CD4-positive, alpha-beta T cell treated with Interleukin-15 for 4 hours (primary cell): ENCODE measurements at regions not wholly inside any gene's neighbourhood (a gene's known extent, or its start where the extent isn't known, plus 50 kb on each side); places are given as distances from the start of the nearest gene placed in this dataset.

Experiments
- DNase-seq: peaks from one replicate; pipeline ENCODE4 v3.0.0-alpha.2; 2020; ENCODE audit warnings: low spot score

DNA sequence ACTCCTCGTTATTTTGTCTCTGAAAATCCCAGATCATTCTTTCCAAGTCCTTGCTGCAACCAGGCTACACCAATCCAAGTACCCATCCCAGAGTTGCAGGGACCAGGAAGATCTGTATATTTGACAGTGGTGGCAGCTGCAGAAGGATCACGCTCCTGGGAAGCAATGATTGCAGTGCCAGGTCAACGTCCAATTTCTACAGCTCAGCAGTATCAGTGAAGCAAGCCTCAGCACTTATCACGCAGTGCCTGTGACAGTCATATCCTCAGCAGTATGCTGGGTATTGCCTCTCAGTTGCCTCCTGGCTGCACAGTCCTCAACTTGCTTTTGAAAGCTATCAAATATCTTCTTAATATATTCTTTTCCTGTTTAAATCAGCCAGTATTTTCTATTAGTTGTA is 66.7 kb downstream of the BARHL2 start:
- DNase-seq: no peak

DNA sequence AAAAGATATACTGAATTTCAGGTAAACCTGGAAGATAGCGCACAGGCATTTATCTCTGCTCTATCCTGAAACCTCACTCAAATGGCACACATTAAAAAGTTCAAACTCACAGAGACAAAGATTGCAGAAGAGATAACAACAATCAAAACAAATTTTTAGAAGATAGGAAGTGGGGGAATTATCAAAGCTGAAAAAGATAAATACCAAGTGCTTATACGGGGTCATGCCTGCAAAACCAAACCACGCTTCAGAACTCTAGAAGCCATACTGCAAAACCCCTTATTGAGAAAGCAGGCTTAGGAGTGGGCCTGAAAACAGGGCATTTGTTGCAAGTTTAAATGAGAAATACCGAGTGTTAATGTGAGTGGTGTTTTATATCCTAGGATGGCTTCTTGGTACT is 76.8 kb downstream of the BARHL2 start:
- no peak for DNase-seq

DNA sequence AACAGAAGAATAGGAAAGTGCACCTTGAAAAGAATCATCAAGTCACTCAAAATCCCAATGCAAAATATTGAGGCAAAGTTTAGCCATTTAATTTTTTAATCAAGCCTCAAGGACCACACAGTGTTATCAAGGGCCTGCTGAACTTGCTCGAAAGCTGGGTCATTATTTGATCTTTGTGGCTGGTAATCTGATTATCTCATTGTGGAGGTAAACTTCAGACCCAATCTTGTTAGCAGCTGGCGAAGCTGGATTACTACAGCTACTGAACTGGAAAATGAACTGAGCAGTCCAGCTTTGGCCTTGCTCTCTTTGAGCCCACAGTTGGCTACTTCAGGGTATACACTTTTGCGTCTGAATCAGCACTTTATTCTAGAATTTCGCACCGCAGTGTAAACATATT is 94.4 kb downstream of the BARHL2 start:
- no peak for DNase-seq

DNA sequence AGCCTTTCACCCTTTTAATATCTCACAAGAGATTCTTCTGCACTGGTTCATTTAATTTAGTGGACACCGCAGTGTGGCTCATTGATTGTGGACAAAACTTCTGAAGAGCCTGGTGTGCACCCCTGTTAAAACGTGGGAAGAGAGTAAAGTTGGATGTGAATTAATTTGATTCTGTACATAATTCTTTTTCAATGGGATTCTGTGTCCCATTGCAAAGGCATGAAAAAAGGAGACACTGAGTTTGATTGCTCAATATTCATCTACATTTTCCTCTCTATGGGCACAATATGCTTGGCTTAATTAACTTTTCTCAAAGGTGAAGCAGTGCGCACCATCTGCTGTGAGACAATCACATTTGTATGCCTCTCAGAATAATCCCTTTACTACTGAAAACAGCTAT is 95.1 kb downstream of the BARHL2 start:
- no peak for DNase-seq

DNA sequence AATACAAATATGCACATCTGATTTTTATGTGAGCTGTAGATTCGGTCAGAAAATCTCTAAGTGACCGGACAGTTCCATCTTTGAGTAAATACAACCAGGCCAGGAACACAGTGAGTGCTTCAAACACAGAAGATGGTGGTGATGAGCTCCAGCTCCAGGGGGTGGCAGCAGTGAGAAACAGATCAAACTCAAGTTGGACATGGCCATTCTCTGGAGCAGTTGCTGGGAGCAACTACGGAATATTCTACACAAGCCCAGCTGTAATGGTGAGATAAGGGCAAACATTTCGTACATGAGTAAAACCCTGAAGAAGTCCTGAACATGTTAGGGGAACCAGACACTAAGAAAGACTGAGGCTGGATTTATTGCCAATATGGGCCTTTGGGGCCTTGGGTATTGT is 100.7 kb downstream of the BARHL2 start:
- no peak for DNase-seq

DNA sequence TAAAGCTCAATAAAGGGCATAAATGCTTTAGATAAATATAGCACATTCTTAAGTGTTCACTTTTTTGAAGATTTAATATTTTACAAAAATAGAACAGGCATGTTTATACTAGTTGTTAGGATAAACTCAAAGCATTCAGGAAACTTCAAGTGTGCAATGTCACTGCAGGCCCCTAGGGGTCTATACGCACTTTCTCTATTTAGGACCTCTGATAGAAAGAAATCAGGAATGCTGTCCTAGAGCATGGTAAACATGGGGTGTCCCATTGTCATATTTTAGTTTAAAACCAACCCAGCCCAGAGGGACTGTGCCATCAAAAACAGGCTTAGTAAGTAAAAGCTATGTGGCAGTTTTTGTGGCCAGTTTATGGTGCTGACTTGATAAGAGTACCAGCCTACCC is 102.2 kb downstream of the BARHL2 start:
- no peak for DNase-seq

DNA sequence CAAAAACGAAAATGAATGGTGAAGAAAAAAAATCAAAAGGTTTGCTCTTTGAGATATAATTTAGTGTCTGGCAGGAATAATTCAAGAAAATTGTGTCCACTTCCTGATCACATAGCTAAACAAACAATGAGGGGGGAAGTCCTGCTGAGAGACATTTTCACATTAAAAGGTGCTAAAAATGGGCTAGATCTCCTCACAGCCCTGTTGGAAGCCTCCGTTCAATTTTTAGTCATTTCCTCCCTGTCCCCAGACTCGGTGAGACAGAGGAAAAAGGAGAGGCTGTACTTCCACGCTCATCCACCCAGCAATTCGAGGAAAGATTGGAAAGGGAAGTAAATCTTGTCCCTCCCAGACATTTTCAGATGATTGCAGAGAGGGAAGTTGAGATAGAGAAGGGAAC is 103.7 kb downstream of the BARHL2 start:
- no peak for DNase-seq

DNA sequence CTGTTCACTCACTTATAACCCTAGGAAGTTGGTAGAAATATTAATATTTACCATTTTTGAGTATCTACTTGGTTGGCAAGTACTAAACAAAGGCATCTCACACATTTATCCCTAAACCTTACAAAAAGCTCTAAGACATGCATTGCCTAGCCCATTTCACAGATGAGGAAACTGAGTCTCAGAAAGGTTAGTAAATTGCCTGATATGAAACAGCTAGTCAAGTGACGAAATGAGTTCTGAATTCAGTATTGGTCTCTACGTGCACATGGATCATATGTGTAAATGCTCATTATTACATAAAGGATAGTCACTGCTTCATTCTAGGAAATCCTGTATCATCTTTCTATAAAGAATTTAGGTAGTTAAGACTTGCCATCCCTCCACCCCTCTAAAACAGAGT is 105.1 kb downstream of the BARHL2 start:
- no peak for DNase-seq

DNA sequence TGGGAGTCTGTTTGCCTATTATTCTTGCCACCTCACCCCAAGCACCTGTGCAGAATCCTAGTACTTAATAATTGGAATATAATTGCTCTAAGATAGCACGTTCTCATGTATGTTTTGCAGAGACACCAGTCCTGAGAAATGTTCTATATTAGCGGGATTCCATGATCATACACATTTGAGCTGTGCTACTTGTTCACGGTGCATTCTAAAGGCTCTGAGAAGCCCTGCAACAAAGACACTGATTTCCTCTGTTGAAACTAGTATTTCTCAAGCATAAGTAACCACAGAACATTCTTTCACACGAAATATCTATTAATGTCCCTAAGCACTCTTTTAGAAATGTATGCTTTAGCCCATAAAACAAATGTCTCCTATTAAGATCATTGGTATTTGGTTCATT is 109.4 kb downstream of the BARHL2 start:
- DNase-seq: no peak

DNA sequence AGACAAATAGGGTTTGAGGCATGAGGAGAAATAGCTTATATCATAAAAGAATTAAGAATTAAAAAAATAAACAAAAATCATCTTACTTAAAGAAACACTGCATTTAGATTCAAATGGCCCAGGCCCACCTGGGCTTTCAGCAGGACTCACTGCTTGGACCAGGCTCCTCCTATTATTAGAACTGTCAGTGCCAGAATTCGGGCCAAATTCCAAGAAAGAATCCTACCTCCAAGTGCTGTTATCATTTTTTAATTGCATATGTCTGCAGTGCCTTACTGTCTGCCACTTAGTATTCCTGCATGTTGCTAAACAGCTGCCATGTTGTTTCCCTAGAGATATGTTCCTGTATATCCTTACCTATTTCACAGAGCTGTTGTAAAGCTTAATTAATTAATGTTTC is 112.0 kb downstream of the BARHL2 start:
- DNase-seq: no peak

DNA sequence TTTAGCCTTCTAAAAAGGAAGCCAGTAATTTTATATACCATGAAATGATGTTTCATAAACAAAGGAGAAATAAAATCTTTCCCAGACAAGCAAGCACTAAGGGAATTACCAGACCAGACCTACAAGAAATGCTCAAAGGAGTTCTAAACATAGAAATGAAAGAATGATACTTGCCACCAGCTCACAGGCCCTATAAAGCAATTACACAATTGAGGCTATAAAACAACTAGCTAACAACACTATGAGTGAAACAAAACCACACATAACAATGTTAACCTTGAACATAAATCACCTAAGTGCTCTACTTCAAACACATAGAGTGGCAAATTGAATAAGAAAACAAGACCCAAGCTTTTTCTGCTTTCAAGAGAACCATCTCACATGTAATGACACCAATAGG is 123.8 kb downstream of the BARHL2 start:
- DNase-seq: no peak

DNA sequence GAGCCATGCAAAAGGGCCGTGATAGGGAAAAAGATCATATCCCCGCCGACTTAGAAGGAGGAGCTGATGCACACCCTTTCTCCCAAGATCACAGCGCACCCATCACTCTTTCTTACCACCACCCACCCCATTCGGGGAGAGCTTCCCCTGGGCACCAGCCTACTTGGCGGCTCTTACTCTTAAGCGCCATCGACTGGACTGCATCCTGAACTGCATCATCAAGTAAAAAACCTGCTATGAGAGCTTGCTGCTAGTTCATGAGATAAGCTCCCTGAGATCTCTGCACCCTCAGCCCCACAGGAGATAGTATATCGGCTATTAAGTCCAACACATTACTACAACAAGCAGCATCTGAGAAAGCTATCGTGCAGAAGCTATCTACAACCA is 125.1 kb downstream of the BARHL2 start:
- DNase-seq: no peak

DNA sequence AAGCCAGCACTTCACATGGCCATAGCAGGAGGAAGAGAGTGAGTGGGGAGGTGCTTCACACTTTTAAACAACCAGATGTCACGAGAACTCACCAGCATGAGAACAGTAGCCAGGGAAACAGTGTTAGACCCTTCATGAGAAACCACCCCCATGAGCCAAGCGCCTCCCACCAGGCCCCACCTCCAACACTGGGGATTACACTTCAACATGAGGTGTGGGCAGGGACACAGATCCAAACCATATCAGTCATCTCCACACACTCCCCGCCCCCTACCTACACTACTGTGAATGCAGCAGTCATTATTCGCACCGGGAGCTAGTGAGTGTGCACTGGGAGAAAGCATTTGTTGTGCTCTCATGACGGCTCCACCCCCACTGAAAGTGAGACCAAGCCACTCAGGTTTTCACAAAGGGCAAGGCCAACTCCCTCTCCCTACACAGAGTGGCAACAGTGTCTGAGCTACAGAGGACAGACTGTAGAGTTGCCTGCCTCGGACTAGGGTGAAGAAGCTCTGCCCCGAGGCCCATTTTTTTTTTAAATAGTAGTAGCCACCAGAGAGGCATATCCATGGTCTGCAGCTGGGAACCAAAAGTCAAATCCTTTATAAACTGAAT is 125.6 kb downstream of the BARHL2 start:
- DNase-seq: no peak

DNA sequence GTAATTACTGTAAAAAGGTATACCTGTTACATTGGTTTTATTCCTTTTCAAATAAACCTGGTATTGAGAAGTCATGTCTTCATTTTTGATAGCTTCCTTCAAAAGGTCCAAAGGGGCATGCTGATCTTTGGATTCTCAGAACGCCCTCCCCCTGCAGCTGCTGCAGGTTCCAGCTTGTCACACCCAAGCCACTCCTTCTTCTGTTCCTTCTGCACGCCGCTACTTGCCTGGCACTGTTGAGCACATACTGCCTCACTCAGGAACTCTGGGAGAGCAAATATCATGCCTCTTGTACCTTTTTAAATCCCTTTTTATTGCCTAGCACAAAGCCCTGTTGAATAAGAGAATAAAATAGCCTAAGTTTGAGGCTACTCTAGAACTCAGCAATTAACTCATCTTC is 136.9 kb downstream of the BARHL2 start:
- DNase-seq: no peak

DNA sequence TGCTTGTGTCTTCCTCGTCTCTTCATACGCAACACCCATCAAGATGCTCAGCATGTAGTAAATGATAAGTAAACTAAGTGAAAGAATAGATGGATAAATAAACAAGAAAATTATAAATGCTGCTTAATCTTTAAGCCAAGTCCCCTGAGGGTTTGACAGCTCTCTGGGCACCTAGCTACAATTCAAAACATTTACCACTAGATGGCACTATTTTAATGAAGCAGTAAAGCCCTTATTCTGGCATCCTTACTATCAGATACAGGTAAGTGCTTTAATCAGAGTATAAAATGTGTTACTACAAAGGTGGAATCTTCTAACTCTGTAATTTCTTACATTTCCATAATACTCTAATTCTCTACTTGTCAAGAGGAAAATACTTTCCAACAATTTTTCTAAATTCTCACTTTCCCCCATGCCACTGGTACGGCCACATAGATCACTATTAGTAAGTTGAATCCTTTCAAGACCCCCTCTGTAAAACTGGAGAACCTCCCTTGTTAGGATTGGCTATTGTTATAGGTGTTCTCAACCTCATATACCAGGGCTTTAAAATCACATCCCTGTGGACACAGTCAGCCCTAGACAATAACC is 137.8 kb downstream of the BARHL2 start:
- DNase-seq: peak; percentile 38

DNA sequence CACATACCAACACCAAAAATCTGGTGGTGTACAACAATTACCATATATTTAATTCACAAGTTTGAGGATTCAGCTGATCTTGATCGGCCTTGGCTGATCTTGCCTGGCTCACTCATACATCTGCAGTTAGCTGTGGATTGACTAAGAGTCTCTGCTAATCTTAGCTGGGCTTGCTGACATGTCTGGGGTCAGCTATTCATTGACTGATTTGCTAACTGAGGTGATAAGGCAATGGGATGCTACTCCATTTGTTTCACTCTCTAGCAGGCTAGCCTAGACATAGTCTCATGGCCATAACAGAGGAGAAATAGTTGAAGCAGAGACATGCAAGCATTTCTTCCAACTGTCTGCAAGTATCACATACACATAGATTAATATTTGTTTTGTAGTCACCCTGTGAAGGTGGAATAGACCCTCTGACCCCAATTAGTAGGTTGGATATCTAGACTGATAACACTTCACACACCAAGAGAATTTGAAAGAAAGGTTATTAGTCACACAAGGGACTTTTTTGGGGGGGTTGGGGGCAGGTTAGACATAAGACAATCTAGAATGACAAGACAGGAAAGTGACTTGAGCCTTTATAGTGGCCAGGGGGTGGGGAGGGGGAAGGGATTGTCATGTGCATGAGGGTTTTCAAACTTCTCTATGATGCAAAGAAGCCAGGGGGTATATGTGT is 142.3 kb downstream of the BARHL2 start:
- no peak for DNase-seq

DNA sequence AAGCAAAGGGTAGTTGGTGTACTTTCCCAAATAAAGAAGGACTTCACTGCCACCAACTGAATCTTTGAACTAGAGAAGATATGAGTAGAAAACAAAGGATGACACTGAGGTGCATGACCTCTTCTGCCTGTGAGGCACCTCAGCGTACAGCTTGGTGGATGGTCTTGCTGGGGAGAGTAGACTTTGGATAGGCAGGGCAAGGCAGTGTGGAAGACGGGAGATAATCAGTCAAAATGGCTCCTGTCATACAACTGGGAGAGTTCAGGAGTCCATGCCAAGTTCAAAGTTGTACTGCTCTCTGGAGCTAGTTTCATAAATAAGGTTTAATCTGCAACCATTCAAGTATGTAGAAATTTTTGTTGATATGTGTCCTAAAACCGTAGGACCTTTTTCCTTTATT is 143.4 kb downstream of the BARHL2 start:
- no peak for DNase-seq

DNA sequence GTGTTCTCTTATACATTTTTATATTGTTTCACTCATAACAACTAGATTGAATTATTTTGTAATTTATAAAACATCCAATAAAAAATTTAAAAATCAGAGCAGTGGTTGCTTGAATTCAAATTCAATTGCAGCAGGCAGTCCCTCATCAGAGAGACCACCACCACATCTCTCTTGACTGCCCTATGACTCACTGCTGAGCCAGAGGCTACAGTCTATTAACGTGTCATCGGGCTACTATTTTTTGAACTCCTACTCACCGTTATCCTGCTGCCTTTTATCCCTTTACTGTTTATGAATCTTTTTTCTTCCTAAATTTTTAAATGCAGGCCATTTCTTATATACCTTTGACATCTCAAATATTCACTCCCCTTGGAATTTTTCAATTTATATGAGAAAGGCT is 144.7 kb downstream of the BARHL2 start:
- no peak for DNase-seq

DNA sequence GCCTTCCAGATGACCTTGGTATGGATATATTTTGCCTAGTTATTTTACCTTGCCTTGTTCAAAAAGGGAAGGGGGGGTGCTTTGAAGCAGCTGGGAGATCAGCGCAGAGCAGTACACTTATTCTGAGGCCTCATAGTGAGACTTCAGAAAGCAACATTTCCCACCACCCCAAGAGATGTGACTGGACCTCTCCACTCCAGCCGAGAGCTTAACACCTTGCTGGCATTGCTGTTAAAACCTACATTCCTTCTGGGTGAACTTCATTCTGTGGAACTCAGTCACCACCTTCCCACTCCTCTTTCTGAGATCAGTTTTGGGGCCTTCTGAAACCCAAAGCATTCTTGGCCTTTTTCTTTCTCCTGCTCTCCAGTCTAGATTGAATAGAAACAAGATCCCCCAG is 148.7 kb downstream of the BARHL2 start:
- no peak for DNase-seq

DNA sequence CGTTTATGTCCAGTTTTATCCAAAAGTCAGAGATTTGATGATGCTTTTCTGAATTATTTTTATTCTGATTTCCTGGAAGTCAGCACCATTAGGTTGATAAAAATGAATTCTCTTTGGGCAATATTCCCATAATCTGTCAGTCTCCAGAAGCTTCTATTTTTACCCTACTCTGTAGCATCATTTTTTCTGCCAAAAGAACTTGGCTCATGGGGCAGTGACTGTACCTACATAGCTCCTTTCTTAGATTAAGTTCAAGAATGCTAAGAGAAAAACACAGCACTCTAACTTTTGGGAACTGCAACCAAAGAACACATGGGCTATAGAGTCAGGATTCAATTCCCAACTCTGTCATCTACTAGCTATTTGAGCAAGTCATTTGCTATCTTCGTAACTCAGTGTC is 152.9 kb downstream of the BARHL2 start:
- DNase-seq: no peak

DNA sequence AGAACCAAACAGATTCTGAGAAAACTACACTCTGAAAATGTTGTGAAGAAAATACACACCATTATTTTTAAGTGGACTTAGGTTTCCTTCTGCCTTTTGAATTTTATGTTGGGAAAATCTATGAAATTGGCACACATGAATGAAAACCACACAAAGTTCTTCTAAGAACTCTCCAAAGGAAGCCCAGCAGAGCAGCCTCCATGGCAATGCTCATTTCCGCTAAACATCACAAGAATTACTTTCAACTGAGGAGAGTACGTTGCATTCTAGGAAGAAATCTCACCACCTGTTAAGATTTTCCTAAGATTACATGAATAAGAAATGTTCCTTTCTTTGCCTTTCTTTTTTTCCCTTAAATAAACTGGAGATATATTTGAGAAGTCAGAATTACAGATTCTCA is 154.2 kb downstream of the BARHL2 start:
- DNase-seq: no peak

DNA sequence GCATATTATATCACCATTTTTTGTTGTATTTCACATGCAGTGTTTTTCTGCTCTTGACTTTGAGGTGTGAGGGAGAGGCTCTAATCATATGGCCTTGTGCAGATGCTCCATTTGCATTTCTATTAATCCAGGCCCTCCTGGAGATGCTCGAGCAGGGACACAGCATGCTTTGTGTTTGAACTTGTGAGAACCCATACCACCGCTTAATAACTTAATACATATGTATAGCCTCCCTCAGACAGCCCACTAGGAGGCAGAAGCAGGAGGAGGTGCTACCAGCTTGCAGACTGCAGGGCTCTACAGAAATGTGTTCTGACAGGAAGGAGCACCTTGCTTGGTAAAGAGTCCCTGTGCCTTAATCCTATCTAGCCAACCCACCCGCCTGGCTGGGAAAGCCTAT is 155.2 kb downstream of the BARHL2 start:
- DNase-seq: no peak

DNA sequence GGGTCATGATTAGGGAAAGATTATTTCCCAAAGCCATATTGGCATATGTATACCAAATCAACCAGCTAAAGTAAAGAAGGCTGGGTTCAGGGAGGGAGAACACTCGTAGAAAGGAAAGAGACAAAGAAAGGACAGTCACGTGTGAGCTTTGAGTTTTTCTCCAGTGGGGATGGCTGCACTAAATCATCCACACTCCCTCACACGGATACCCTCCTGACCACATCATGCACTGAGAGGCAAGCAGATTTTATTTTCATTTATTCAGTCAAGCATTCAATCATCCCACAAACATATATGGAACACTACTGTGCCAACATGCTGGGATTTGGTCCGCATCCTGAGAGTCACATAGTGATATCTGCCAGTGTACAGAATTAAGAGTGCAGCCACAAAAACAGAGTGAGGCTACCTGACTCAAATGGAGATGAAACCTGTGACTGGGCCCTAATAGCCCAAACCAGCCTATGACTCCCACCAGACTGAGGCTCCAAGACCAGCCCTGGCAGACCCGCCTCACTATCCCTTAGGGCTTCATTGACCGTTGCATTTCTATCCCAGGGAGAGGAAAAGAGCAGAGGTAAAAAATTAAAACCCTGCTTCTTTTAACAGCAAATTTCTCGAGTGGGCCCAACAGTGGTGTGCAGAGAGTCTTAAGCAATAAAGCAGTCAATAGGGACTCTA is 155.9 kb downstream of the BARHL2 start:
- DNase-seq: no peak
